HepG2 (cell line): ENCODE measurements at regions not wholly inside any gene's neighbourhood (a gene's known extent, or its start where the extent isn't known, plus 50 kb on each side); places are given as distances from the start of the nearest gene placed in this dataset.

Experiments
- ATAC-seq: fragments of 200-7000 bp; cut with Tn5 transposase; 3 replicates; pipeline ENCODE4 v1.9.1; 2020; ENCODE audit warnings: mild to moderate bottlenecking, moderate library complexity
- BruUV-seq: library from RNA; stranded (reverse); fragments of 400-500 nt; replicated peaks from 2 replicates; lab custom pipeline; 2021; lab: Mats Ljungman, UMichigan
- CTCF ChIA-PET: fragments of 300-600 bp; formaldehyde crosslinking; extraction: SDS; loops from one replicate; lab custom pipeline; 2021; ENCODE audit warnings: low total read pairs, inconsistent platforms, low intra/inter-chr PET ratio; lab: Yijun Ruan, JAX
- POLR2A ChIA-PET: fragments of 350-600 bp; sonication (Branson Sonifier 250); formaldehyde crosslinking; loops from one replicate; lab custom pipeline; 2020; ENCODE audit warnings: antibody characterized with exemption, inconsistent platforms; lab: Yijun Ruan, JAX
- DNase-seq: peaks from one replicate; pipeline ENCODE4 v3.0.0-alpha.2; 2015; ENCODE audit warnings: low spot score
- FAIRE-seq: peaks from 3 replicates; lab custom pipeline; 2011; peaks lifted over from hg19 to GRCh38; lab: Jason Lieb, UNC
- H2AFZ ChIP-seq: one replicate; pipeline ENCODE4 v1.6.1; 2011; ENCODE audit warnings: low read length, inconsistent platforms
- H3K27ac ChIP-seq: fragments of 300-600 bp; 3 replicates; pipeline ENCODE4 v1.8.0; 2011; ENCODE audit warnings: mixed run types, mild to moderate bottlenecking, mixed read lengths, low read length, inconsistent platforms; ENCODE audit not compliant: insufficient read depth; ENCODE audit errors: extremely low read length
- H3K27me3 ChIP-seq, 2 experiments: fragments of 200-600 bp in 1 of 2; 2 replicates in 1 of 2; 3 replicates in 1 of 2; pipeline versions ENCODE4 v1.6.0 to v1.8.0; 2011; ENCODE audit warnings: low read length in 2 of 2, mild to moderate bottlenecking in 2 of 2, moderate library complexity in 2 of 2, inconsistent platforms in 1 of 2; ENCODE audit not compliant: insufficient read depth in 2 of 2, control insufficient read depth in 1 of 2
- H3K36me3 ChIP-seq, 2 experiments: fragments of 200-600 bp in 1 of 2; replicated peaks in 1 of 2; 2 replicates in 1 of 2; 3 replicates in 1 of 2; pipeline versions ENCODE4 v1.5.1 to v1.8.0; 2011; ENCODE audit warnings: low read length in 2 of 2, inconsistent platforms in 1 of 2; ENCODE audit not compliant: insufficient read depth in 2 of 2, control insufficient read depth in 1 of 2
- H3K4me1 ChIP-seq: 2 replicates; pipeline ENCODE4 v1.5.1; 2012; ENCODE audit warnings: low read length, inconsistent platforms; ENCODE audit not compliant: insufficient read depth
- H3K4me2 ChIP-seq: 2 replicates; pipeline ENCODE4 v1.6.0; 2011; ENCODE audit warnings: low read depth, low read length, inconsistent platforms
- H3K4me3 ChIP-seq, 3 experiments: fragments of 200-600 bp in 1 of 3; sonication (generic), shearing (Covaris generic) in 1 of 3; replicated peaks in 1 of 3; 2 replicates each; pipeline ENCODE4 v1.5.1; 2011 to 2016; ENCODE audit warnings: low read length in 3 of 3, inconsistent platforms in 2 of 3, low read depth in 2 of 3, mild to moderate bottlenecking in 2 of 3, control low read depth in 1 of 3, mixed read lengths in 1 of 3; ENCODE audit not compliant: insufficient read depth in 1 of 3
- H3K79me2 ChIP-seq: one replicate; pipeline ENCODE4 v1.6.1; 2011; ENCODE audit warnings: low read length, inconsistent platforms; ENCODE audit not compliant: insufficient read depth
- H3K9ac ChIP-seq: 2 replicates; pipeline ENCODE4 v1.6.0; 2011; ENCODE audit warnings: mild to moderate bottlenecking, low read depth, low read length, inconsistent platforms; ENCODE audit not compliant: insufficient read depth
- H3K9me3 ChIP-seq: 2 replicates; pipeline ENCODE4 v1.5.1; 2012; ENCODE audit warnings: mild to moderate bottlenecking, low read length
- H4K20me1 ChIP-seq: 2 replicates; pipeline ENCODE4 v1.6.0; 2011; ENCODE audit warnings: inconsistent platforms, mild to moderate bottlenecking, low read length, moderate library complexity; ENCODE audit not compliant: insufficient read depth
- ELF1 ChIP-seq: sonication (generic); formaldehyde crosslinking; IDR thresholded peaks from 2 replicates; pipeline ENCODE4 v1.4.0; 2020; ENCODE audit warnings: missing genetic modification reagents
- IKZF5 ChIP-seq: IDR thresholded peaks from 2 replicates; pipeline ENCODE4 v1.6.1; 2018; ENCODE audit warnings: missing genetic modification reagents, mild to moderate bottlenecking, missing compliant biosample characterization
- IRX3 ChIP-seq: sonication (generic); formaldehyde crosslinking; IDR thresholded peaks from 2 replicates; pipeline ENCODE4 v1.8.1; 2023; ENCODE audit warnings: mild to moderate bottlenecking, low read depth, missing genetic modification reagents, borderline replicate concordance
- MXI1 ChIP-seq: IDR thresholded peaks from 3 replicates; pipeline ENCODE4 v1.6.1; 2012; ENCODE audit warnings: low read depth, low read length, inconsistent platforms, borderline replicate concordance
- RFXAP ChIP-seq: sonication (generic); formaldehyde crosslinking; IDR thresholded peaks from 2 replicates; pipeline ENCODE4 v1.4.0; 2020; ENCODE audit warnings: missing genetic modification reagents, borderline replicate concordance
- SMARCC2 ChIP-seq: fragments of 450-650 bp; IDR thresholded peaks from 2 replicates; pipeline ENCODE4 v1.6.1; 2017; ENCODE audit warnings: antibody characterized with exemption, mild to moderate bottlenecking
- TMF1 ChIP-seq: sonication (generic); formaldehyde crosslinking; IDR thresholded peaks from 2 replicates; pipeline ENCODE4 v1.8.1; 2022; ENCODE audit warnings: low read depth, missing genetic modification reagents
- TOPORS ChIP-seq: sonication (generic); formaldehyde crosslinking; IDR thresholded peaks from 2 replicates; pipeline ENCODE4 v1.8.0; 2023; ENCODE audit warnings: mild to moderate bottlenecking, missing genetic modification reagents
- TRIM22 ChIP-seq: fragments of 450-650 bp; IDR thresholded peaks from 2 replicates; pipeline ENCODE4 v1.6.1; 2017
- WIZ ChIP-seq: sonication (generic); formaldehyde crosslinking; IDR thresholded peaks from 2 replicates; pipeline ENCODE4 v1.5.1; 2020; ENCODE audit warnings: mild to moderate bottlenecking, missing genetic modification reagents
- ZFP82 ChIP-seq: sonication (generic); formaldehyde crosslinking; IDR thresholded peaks from 2 replicates; pipeline ENCODE4 v1.5.1; 2020; ENCODE audit warnings: mild to moderate bottlenecking, missing genetic modification reagents, borderline replicate concordance
- ZNF225 ChIP-seq: sonication (generic); formaldehyde crosslinking; IDR thresholded peaks from 2 replicates; pipeline ENCODE4 v1.4.0; 2020; ENCODE audit warnings: mild to moderate bottlenecking, missing genetic modification reagents
- ZNF549 ChIP-seq: sonication (generic); formaldehyde crosslinking; IDR thresholded peaks from 2 replicates; pipeline ENCODE4 v1.5.0; 2020; ENCODE audit warnings: missing genetic modification reagents
- ZNF737 ChIP-seq: sonication (generic); formaldehyde crosslinking; IDR thresholded peaks from 2 replicates; pipeline ENCODE4 v1.5.0; 2020; ENCODE audit warnings: missing genetic modification reagents, mild to moderate bottlenecking, borderline replicate concordance
- ZNF780A ChIP-seq: sonication (generic); formaldehyde crosslinking; IDR thresholded peaks from 2 replicates; pipeline ENCODE4 v1.8.0; 2022; ENCODE audit warnings: mild to moderate bottlenecking, missing genetic modification reagents, moderate library complexity
- ZNF816 ChIP-seq: sonication (generic); formaldehyde crosslinking; IDR thresholded peaks from 2 replicates; pipeline ENCODE4 v1.8.0; 2022; ENCODE audit warnings: missing genetic modification reagents, mild to moderate bottlenecking, borderline replicate concordance
- WGBS: methylation state at CpG from one replicate; pipeline ENCODE4 v1.1.6; 2017; ENCODE audit warnings: low lambda C conversion rate; 5-methylcytosine and 5-hydroxymethylcytosine counted together
- in situ Hi-C: cut with HindIII; loops from 2 replicates; pipeline ENCODE4 v1.10.0; 2017; ENCODE audit warnings: low pct_unique_long_range_greater_than_20kb; ENCODE audit not compliant: extremely low pct_ligation_motif_present
- intact Hi-C: fragments of 100-400 bp; cut with micrococcal nuclease; formaldehyde crosslinking; loops from one replicate; pipeline ENCODE4 v1.10.0; 2022; ENCODE audit not compliant: unreplicated experiment
- TF ChIP-seq, protein P1 (sequence below): sonication (generic); formaldehyde crosslinking; conservative IDR thresholded peaks from 2 replicates; pipeline ENCODE4 v1.4.0; 2020; ENCODE audit warnings: missing genetic modification reagents

- intact Hi-C loops (no loop called here), in situ Hi-C loops (no loop called here)
- Histone ChIP-seq H3K4me2 (no peak overlapping the region), H3K79me2 (no peaks in the 10 kb centered on the region), H3K4me3 (no peak overlapping the region), H3K27ac (no peak overlapping the region), H3K27me3 (no peaks in the 10 kb centered on the region), H4K20me1 (no peaks in the 10 kb centered on the region), H3K9me3 (no peaks in the 10 kb centered on the region), H3K4me1 (no peaks in the 10 kb centered on the region), H2AFZ (no peak overlapping the region), H3K36me3 (no peaks in the 10 kb centered on the region), H3K9ac (no peak overlapping the region)
- no peak for FAIRE-seq
- POLR2A ChIA-PET: no interaction called here
- no TSS peak for BruUV-seq
- ATAC-seq: no peak
- no peak for TF ChIP-seq TOPORS (CRISPR knock-in tag)
- TF ChIP-seq RFXAP (CRISPR knock-in tag): no peak
- no peak for TF ChIP-seq ZFP82 (CRISPR knock-in tag)
- TF ChIP-seq IKZF5: no peak
- no peak for TF ChIP-seq TMF1 (CRISPR knock-in tag)
- WGBS: 7% methylated on average over 1 of the region's 1 CpG
- CTCF ChIA-PET: no interaction called here
- no peak for DNase-seq
Observed at GRCh38 chr5:40396317-40396716, 283.4 kb upstream of the PTGER4 start.

- Histone ChIP-seq H3K4me3 (no peak overlapping the region), H3K9me3 (no peaks in the 10 kb centered on the region), H4K20me1 (no peaks in the 10 kb centered on the region), H3K27ac (no peak overlapping the region), H3K4me2 (no peak overlapping the region), H3K79me2 (no peaks in the 10 kb centered on the region), H3K27me3 (no peaks in the 10 kb centered on the region), H3K36me3 (no peaks in the 10 kb centered on the region), H3K9ac (no peak overlapping the region), H2AFZ (no peak overlapping the region), H3K4me1 (no peaks in the 10 kb centered on the region)
- DNase-seq: no peak
- BruUV-seq: no TSS peak
- 3% methylated on average over 4 of the region's 4 CpGs for WGBS
- CTCF ChIA-PET: no interaction called here
- FAIRE-seq: no peak
- no peak for ATAC-seq
- intact Hi-C loops (no loop called here), in situ Hi-C loops (no loop called here)
- POLR2A ChIA-PET: no interaction called here
- TF ChIP-seq ZNF780A (CRISPR knock-in tag) (no peak), IRX3 (CRISPR knock-in tag) (no peak), WIZ (CRISPR knock-in tag) (no peak), SMARCC2 (no peak), MXI1 (no peak), TRIM22 (no peak), ELF1 (CRISPR knock-in tag) (no peak), ZNF225 (no peak), ZNF737 (CRISPR knock-in tag) (no peak), ZNF549 (CRISPR knock-in tag) (no peak), ZNF816 (no peak)
- TF ChIP-seq, protein P1, sequence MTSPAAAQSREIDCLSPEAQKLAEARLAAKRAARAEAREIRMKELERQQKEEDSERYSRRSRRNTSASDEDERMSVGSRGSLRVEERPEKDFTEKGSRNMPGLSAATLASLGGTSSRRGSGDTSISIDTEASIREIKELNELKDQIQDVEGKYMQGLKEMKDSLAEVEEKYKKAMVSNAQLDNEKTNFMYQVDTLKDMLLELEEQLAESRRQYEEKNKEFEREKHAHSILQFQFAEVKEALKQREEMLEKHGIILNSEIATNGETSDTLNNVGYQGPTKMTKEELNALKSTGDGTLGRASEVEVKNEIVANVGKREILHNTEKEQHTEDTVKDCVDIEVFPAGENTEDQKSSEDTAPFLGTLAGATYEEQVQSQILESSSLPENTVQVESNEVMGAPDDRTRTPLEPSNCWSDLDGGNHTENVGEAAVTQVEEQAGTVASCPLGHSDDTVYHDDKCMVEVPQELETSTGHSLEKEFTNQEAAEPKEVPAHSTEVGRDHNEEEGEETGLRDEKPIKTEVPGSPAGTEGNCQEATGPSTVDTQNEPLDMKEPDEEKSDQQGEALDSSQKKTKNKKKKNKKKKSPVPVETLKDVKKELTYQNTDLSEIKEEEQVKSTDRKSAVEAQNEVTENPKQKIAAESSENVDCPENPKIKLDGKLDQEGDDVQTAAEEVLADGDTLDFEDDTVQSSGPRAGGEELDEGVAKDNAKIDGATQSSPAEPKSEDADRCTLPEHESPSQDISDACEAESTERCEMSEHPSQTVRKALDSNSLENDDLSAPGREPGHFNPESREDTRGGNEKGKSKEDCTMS (CRISPR knock-in tag): no peak
Observed at GRCh38 chr5:40395251-40395650, 284.5 kb upstream of the PTGER4 start.
